ENCODE measurements at regions not wholly inside any gene's neighbourhood (a gene's known extent, or its start where the extent isn't known, plus 50 kb on each side); places are given as distances from the start of the nearest gene placed in this dataset.

DNA sequence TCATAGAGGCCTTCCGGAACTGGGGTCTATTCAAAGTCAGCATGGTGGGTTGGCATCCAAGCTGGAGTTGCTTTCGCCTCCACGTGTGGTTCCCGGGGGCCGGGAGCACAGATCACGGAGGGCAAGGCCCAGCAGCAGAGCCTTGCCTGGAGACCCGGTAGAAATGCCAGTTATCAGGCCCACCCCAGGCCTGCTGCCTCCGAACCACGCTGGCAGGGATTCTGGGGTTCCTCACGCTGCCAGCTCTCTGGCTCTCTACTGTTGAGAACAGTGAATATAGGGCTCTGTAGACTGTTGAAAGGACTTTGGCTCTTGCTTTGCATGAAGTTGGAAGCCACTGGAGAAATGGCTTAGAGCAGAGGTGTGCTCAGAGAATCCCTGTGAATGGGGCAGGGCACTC lies 127.5 kb downstream of the RIPK4 start:
- TF ChIP-seq, protein P1, sequence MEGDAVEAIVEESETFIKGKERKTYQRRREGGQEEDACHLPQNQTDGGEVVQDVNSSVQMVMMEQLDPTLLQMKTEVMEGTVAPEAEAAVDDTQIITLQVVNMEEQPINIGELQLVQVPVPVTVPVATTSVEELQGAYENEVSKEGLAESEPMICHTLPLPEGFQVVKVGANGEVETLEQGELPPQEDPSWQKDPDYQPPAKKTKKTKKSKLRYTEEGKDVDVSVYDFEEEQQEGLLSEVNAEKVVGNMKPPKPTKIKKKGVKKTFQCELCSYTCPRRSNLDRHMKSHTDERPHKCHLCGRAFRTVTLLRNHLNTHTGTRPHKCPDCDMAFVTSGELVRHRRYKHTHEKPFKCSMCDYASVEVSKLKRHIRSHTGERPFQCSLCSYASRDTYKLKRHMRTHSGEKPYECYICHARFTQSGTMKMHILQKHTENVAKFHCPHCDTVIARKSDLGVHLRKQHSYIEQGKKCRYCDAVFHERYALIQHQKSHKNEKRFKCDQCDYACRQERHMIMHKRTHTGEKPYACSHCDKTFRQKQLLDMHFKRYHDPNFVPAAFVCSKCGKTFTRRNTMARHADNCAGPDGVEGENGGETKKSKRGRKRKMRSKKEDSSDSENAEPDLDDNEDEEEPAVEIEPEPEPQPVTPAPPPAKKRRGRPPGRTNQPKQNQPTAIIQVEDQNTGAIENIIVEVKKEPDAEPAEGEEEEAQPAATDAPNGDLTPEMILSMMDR (IDR thresholded peaks at IDR 0.05; ENCODE audit: low read depth, low read length): no peak
- TF ChIP-seq POLR2A (IDR thresholded peaks at IDR 0.05; ENCODE audit: extremely low read depth, insufficient read length): no peak

Measured in NB4 (cell line).